HG02870 (cell line): ENCODE measurements at regions not wholly inside any gene's neighbourhood (a gene's known extent, or its start where the extent isn't known, plus 50 kb on each side); places are given as distances from the start of the nearest gene placed in this dataset.
"Not testable (repeated sequence)": the region's sequence is repeated elsewhere in the genome, so short reads cannot be mapped to it uniquely, and the experiment has no call there.

Experiments
- ATAC-seq: cut with Tn5 transposase; IDR thresholded peaks from one replicate; pipeline ENCODE4 v1.9.1; 2021; ENCODE audit warnings: mild to moderate bottlenecking, moderate library complexity; ENCODE audit not compliant: unreplicated experiment

GRCh38 chr15:88994286-88994685 lies 81.1 kb upstream of the MFGE8 start:
- no peak for ATAC-seq

- ATAC-seq, result no peak
Observed at GRCh38 chr15:88995449-88995848, 82.3 kb upstream of the MFGE8 start.

DNA sequence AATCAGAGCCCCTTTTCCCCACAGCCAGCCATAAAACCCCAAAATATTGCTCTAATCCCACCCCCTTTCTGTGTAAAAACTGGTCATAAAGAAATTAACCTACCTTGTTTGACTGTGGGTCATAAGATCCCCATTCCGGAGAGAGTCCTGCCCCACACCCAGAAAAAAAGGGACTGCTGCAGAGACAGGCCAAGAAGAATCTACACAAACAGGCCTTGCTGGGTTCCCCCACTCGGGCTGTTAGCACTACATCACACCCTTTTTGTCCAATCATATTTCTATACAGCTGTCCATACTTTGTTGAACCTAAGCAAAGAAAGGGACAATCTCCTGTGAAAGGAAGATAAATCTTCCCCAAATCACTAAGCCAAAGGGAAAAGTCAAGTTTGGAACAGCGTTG lies 84.4 kb upstream of the MFGE8 start:
- ATAC-seq, result no peak

- ATAC-seq, result no peak
Observed at GRCh38 chr15:88998980-88999713, 86.0 kb upstream of the MFGE8 start.

GRCh38 chr15:89001708-89002275 lies 86.5 kb upstream of the ABHD2 start:
- ATAC-seq, result not testable (repeated sequence)

GRCh38 chr15:89002281-89002761 lies 85.9 kb upstream of the ABHD2 start:
- ATAC-seq, result no peak

DNA sequence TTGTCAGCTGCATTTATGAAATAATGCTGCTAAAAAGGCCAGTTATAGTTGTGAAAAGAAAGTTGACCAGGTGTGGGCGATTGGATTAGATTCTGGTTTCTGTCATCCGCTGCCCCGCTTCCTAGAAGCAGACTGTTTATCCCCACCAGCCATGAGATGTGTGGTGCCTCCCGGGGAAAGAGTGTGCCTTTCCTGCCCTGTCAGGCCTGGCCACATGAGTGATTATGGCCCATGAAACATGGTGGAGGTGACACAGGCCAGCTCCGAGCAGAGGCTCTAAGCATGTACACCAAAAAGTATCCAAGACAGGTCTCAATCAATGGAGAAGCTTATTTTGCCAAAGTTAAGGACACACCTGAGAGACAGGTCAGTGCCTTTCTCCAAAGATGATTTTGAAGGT lies 85.4 kb upstream of the ABHD2 start:
- no peak for ATAC-seq

GRCh38 chr15:89003865-89004725 lies 84.2 kb upstream of the ABHD2 start:
- no peak for ATAC-seq

DNA sequence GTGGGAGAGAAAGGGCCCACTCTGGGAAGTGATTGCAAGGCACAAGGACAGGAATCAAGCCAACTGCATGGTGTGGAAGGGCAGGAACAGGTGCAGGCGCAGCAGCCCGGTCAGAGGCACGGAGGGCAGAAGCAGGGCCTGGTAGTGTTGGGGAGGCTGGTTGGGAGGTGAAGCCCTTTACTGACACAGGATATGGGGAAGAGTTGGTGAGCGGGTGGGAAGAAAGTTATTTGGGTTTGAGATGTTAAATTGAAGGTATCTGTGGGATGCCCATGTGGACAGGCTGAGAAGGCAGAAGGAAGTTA lies 83.6 kb upstream of the ABHD2 start:
- ATAC-seq, result no peak

DNA sequence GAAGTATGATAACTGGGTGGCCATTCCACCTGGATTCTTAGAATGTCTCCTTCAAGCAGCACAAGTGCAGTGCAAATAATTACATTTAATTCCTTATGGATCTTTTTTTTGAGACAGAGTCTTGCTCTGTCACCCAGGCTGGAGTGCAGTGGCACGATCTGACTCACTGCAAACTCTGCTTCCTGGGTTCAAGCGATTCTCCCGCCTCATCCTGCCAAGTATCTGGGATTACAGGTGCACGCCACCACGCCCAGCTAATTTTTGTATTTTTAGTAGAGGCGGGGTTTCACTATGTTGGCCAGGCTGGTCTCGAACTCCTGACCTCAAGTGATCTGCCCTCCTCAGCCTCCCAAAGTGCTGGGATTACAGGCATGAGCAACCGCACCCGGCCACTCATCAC lies 80.7 kb upstream of the ABHD2 start:
- not testable (repeated sequence) for ATAC-seq

DNA sequence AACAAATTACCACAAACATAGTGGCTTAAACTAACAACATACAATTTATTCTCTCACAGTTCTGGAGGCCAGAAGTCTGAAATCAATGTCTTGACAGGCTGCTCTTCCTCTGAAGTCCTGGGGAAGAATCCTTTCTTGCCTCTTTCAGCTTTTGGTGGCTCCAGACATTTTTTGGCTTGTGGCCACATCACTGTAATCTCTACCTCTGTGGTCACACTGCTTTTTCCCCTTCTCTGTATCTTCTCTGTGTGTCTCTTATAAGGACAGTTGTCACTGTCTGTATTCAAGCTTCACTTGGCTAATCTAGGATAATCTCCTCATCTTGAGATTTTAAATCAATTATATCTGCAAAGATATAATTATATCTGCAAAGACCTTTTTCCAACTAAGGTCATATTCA lies 80.3 kb upstream of the ABHD2 start:
- ATAC-seq, result no peak

DNA sequence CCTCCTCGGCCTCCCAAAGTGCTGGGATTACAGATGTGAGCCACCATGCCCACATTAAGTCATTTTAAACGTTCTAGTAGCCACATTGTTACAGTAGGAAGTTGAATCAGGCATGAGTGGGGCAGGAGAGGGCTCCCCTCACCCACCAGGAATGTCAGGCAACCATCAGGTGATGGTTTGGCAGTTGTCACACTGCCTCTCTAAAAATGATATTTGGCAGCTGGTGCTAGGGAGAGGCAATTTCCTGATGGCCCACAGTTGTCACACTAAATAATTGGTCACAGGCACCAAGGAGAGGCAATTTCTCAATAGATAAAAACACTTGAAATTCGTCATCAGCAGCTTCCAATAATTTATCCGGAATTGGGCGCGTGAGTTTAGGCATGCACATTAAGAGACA lies 79.2 kb upstream of the ABHD2 start:
- no peak for ATAC-seq

- ATAC-seq, result no peak
Observed at GRCh38 chr15:89015412-89016097, 72.7 kb upstream of the ABHD2 start.

GRCh38 chr15:89016549-89017041 lies 71.7 kb upstream of the ABHD2 start:
- ATAC-seq, result no peak

DNA sequence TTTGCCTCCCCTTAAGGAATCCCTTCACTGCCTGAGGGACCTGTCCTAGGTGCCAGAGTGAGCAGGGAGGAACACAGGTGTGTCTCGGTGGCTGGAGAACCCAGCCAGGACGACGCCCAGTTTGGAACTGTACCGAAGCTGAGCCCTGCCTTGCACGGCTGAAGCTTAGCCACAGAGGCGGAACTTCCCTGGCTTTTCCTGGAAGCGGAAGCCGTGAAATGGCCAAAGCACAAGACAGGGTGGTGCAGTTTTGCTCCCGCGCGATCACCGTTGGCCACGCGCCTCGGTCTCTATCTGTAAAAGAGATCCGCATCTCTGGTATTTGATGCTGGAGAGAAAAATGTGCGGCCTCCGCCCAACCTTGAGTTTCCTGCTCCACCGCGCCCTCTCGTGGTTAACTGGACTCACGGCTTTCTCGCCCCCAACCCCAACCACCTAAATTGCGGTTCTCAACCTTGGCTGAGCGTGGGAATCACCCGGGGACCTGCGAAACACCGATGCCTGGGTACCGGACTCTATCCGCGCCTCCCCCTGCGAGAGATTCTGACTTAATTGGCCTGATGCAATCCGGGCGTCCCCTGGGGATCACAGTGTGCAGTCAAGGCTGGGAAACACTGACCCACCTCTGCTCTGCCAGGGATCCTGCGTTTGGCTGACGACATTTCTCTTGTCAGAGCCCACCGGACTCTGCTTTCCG lies 70.7 kb upstream of the ABHD2 start:
- no peak for ATAC-seq

DNA sequence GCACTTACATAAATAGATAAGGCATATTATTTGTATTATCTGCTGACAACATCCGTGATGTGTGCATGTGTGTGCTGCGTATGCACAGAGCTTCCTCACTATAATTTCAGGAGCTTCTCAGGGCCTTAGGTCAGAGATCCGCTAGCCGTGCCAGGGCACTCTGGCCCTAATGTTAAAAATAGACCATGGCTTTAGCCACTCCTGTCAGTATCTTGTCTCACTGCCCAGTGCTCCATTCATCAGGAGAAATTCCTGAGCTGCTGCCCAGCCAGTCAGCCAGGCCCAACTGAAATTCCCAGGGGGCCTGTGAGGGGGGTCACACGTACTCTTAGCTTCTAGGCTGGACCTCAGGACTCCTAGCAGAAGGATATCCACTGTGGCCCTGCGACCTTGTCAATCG lies 70.0 kb upstream of the ABHD2 start:
- ATAC-seq, result no peak

GRCh38 chr15:89019436-89019835 lies 68.8 kb upstream of the ABHD2 start:
- ATAC-seq, result no peak

DNA sequence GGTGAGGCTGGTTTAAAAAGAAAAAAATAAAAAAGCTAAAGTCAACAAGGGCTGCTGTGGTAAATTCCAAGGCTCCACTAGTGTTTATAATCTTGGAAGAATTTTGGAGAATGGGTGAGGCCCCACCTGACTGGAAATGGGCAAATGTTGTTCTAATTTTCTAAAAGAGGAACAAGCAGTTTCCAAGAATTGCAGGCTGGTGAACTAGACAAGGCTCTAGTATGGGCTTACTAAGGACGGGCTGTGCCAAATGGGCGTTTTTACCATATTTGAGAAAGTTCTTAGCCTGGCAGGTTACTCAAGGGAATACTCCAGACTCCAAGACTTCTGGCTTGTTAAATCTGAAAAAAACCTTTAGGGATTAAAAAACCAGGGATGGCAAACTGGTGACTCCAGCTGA lies 67.0 kb upstream of the ABHD2 start:
- ATAC-seq, result no peak

- not testable (repeated sequence) for ATAC-seq
Observed at GRCh38 chr15:89021886-89022285, 66.4 kb upstream of the ABHD2 start.

- ATAC-seq, result no peak
Observed at GRCh38 chr15:89023311-89023961, 64.8 kb upstream of the ABHD2 start.
